H1 (cell line): ENCODE measurements at regions not wholly inside any gene's neighbourhood (a gene's known extent, or its start where the extent isn't known, plus 50 kb on each side); places are given as distances from the start of the nearest gene placed in this dataset.

Source experiments
- ATF2 ChIP-seq: IDR thresholded peaks from 2 replicates; pipeline ENCODE4 v1.6.1; 2012; ENCODE audit warnings: low read length, inconsistent platforms
- EZH2 ChIP-seq: fragments of 200-600 bp; sonication (generic); IDR thresholded peaks from 2 replicates; pipeline ENCODE4 v1.7.1; 2012; ENCODE audit warnings: low read depth, mild to moderate bottlenecking, moderate library complexity, low read length, inconsistent platforms; ENCODE audit not compliant: severe bottlenecking
- RAD21 ChIP-seq, 2 experiments: IDR thresholded peaks in 1 of 2; conservative IDR thresholded peaks in 1 of 2; 2 replicates each; pipeline ENCODE4 v1.6.1; 2011; ENCODE audit warnings: low read depth in 2 of 2, low read length in 2 of 2, improper control_type of control experiment in 1 of 2, inconsistent platforms in 1 of 2, mild to moderate bottlenecking in 1 of 2, moderate library complexity in 1 of 2
- SUZ12 ChIP-seq: fragments of 200-600 bp; sonication (generic); IDR thresholded peaks from 2 replicates; pipeline ENCODE4 v1.6.1; 2012; ENCODE audit warnings: mild to moderate bottlenecking, inconsistent platforms, low read length, moderate library complexity, mixed read lengths
- TAF1 ChIP-seq: IDR thresholded peaks from 2 replicates; pipeline ENCODE4 v1.6.1; 2011; ENCODE audit warnings: mild to moderate bottlenecking, low read depth, low read length
- TF ChIP-seq, protein P1 (sequence below), 3 experiments: IDR thresholded peaks; 1 replicate in 2 of 3; 2 replicates in 1 of 3; pipeline versions ENCODE4 v1.5.1 to v1.6.1; 2011; ENCODE audit warnings: low read length in 3 of 3, mild to moderate bottlenecking in 3 of 3, inconsistent platforms in 2 of 3, low read depth in 1 of 3, moderate library complexity in 1 of 3; ENCODE audit not compliant: insufficient read depth in 1 of 3; ENCODE audit errors: control extremely low read depth in 1 of 3

GRCh38 chr14:61959348-61959747, 197.1 kb downstream of the SNAPC1 start:
- TF ChIP-seq ATF2 = no peak
- no peak for TF ChIP-seq RAD21 (IDR thresholded peaks at IDR 0.05 in 1 of 2, conservative IDR thresholded peaks at IDR 0.05 in 1 of 2; ENCODE audit: low read depth in 2 of 2, low read length in 2 of 2)
- TF ChIP-seq, protein P1, sequence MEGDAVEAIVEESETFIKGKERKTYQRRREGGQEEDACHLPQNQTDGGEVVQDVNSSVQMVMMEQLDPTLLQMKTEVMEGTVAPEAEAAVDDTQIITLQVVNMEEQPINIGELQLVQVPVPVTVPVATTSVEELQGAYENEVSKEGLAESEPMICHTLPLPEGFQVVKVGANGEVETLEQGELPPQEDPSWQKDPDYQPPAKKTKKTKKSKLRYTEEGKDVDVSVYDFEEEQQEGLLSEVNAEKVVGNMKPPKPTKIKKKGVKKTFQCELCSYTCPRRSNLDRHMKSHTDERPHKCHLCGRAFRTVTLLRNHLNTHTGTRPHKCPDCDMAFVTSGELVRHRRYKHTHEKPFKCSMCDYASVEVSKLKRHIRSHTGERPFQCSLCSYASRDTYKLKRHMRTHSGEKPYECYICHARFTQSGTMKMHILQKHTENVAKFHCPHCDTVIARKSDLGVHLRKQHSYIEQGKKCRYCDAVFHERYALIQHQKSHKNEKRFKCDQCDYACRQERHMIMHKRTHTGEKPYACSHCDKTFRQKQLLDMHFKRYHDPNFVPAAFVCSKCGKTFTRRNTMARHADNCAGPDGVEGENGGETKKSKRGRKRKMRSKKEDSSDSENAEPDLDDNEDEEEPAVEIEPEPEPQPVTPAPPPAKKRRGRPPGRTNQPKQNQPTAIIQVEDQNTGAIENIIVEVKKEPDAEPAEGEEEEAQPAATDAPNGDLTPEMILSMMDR (IDR thresholded peaks at IDR 0.05; ENCODE audit: control extremely low read depth in 1 of 3, insufficient read depth in 1 of 3, low read depth in 1 of 3, low read length in 3 of 3) = no peak
- TF ChIP-seq EZH2 = no peak
- no peak for TF ChIP-seq SUZ12
- TF ChIP-seq TAF1 = no peak
